ENCODE measurements at regions not wholly inside any gene's neighbourhood (a gene's known extent, or its start where the extent isn't known, plus 50 kb on each side); places are given as distances from the start of the nearest gene placed in this dataset.

DNA sequence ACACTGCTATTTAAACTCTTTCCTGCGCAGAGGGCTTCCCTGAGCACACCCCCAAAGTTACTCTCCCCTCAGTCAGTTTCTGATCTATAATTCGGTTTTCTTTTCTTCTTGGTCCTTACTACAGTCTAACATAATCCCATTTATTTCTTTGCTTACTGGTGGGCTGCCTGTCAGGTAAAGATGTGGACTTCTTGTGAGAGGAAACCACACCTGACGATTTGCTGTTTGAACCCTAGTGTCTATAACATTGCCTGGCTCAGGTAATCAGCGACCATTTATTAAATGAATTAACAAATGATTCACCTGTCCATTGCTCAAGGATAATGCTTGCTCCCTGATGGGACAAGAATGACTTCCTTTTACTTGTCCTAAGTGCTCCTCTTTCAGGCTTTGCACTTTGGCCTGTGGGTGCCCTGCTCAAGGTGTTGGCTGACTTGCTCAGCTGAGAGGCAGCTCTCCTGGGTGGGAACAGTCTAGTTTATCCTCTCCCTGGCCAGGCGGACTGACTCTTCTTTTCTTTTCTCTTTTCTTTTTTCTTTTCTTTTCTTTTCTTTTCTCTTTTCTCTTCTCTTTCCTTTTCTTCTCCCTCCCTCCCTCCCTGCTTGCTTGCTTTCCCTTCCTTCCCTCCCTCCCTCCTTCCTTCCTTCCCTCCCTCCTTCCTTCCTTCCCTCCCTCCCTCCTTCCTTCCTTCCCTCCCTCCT, 233.1 kb downstream of the BCAS1 start:
- TF ChIP-seq, protein P1, sequence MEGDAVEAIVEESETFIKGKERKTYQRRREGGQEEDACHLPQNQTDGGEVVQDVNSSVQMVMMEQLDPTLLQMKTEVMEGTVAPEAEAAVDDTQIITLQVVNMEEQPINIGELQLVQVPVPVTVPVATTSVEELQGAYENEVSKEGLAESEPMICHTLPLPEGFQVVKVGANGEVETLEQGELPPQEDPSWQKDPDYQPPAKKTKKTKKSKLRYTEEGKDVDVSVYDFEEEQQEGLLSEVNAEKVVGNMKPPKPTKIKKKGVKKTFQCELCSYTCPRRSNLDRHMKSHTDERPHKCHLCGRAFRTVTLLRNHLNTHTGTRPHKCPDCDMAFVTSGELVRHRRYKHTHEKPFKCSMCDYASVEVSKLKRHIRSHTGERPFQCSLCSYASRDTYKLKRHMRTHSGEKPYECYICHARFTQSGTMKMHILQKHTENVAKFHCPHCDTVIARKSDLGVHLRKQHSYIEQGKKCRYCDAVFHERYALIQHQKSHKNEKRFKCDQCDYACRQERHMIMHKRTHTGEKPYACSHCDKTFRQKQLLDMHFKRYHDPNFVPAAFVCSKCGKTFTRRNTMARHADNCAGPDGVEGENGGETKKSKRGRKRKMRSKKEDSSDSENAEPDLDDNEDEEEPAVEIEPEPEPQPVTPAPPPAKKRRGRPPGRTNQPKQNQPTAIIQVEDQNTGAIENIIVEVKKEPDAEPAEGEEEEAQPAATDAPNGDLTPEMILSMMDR (IDR thresholded peaks at IDR 0.05): no peak
- TF ChIP-seq POLR2A (IDR thresholded peaks at IDR 0.05) (no peak), EP300 (IDR thresholded peaks at IDR 0.05) (no peak)
